ENCODE measurements at regions not wholly inside any gene's neighbourhood (a gene's known extent, or its start where the extent isn't known, plus 50 kb on each side); places are given as distances from the start of the nearest gene placed in this dataset.
A peak's percentile ranks its signal among the peaks of the same experiment; 100 is the strongest.
"Not testable (repeated sequence)": the region's sequence is repeated elsewhere in the genome, so short reads cannot be mapped to it uniquely, and the experiment has no call there.

DNA sequence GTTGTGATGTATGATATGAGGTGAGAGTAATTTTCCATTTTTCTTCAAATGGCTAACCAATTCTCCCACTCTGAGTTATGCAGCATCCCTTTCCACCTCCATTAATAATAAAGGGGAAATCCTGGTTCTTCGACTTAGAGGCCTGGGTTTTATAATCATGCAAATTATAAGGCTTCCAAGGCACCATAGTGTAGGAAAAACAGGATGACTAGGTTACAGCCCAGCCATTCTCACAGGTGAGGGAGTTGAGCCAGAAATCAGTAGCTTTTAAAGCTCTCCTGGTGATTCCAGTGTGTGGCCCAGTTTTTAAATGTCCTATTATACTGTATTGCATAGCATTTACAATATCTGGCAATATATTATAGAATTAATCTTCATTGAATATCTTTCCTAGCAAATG lies 203.1 kb downstream of the ARHGEF9 start:
- no peak for DNase-seq (ENCODE audit: low spot score)

DNA sequence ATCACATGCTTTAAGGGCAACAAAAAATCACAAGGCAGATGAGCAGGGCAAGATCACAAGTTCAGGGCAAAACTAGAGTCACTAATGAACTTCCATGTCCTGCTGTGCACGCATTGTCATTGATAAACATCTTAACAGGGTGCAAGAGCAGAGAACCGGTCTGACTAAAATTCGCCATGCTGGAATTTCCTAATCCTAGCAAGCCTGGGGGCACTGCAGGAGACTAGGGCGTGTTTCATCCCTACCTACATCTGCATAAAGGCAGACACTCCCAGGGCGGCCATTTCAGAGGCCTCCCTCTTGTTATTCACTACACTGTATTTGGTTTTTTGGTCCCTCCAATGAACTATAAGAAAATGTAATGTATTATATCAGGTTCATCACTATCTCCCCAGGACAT lies 203.6 kb downstream of the ARHGEF9 start:
- DNase-seq (ENCODE audit: low spot score), result no peak

- no peak for DNase-seq (ENCODE audit: low spot score)
Observed at GRCh38 chrX:63576533-63576932, 208.5 kb downstream of the ARHGEF9 start.

- not testable (repeated sequence) for DNase-seq (ENCODE audit: low spot score)
Observed at GRCh38 chrX:63575700-63576099, 209.3 kb downstream of the ARHGEF9 start.

- DNase-seq (ENCODE audit: low spot score), result no peak
Observed at GRCh38 chrX:63566856-63567255, 215.7 kb upstream of the SPIN4 start.

DNA sequence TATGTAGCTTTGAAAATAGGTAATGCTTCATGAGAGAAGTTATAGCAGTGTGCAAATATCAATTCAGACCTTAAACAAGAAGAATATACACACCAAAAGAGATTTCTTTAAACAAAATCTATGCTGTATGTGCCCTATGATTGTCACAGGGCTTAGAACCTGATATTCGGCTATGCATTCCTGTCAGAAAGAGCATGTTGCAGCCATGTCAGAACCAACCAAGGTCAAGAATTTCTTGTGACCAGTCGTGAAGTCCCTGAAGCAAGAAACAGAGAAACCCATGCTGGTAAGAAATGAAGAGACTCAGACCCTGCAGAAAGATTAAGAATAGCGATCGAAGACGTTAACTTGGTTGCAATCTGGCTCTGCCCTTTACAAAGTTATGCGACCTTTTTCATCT lies 210.3 kb upstream of the SPIN4 start:
- peak; percentile 29 for DNase-seq (ENCODE audit: low spot score)

GRCh38 chrX:63560601-63561218 lies 209.6 kb upstream of the SPIN4 start:
- peak; percentile 89 for DNase-seq (ENCODE audit: low spot score)

GRCh38 chrX:63551856-63552255 lies 200.7 kb upstream of the SPIN4 start:
- DNase-seq (ENCODE audit: low spot score), result no peak

- DNase-seq (ENCODE audit: low spot score), result no peak
Observed at GRCh38 chrX:63530654-63531053, 179.5 kb upstream of the SPIN4 start.

DNA sequence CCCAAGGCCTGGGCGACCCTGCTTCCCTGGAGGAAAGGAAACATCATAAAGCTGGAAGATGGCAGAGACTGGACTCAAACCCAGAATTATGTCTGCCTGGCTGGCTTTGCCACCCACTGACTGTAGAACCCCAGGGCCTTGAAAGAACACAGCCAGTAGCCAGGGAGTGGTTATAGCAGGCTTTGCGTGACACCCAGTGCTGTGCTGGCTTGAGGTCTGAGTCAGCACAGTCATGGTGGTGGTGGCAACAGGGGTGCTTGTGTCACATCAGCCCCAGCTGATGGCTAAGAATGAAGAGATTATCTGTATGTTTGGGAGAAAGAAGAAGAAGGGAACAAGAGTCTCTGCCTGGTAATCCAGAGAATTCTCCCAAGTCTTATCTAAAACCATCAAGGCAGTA lies 178.8 kb upstream of the SPIN4 start:
- DNase-seq (ENCODE audit: low spot score), result no peak

DNA sequence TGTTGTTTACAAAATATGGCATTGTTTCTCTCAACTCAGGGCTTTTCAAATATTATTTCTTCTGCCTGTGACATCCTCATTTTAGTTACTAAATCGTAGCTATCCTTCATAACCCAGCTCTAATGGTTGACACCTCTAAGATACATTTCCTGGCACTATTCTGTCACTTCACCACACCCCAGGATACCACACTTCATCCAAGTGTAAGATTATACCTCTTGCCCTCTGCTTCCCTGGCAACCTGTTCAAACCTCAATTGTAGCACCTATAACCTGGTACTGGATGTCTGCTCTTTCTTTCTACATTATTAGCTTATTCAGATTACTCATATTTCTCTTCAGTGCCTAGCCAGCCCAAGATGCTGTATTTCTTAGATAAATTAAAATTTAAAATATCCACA lies 175.7 kb upstream of the SPIN4 start:
- DNase-seq (ENCODE audit: low spot score), result no peak

DNA sequence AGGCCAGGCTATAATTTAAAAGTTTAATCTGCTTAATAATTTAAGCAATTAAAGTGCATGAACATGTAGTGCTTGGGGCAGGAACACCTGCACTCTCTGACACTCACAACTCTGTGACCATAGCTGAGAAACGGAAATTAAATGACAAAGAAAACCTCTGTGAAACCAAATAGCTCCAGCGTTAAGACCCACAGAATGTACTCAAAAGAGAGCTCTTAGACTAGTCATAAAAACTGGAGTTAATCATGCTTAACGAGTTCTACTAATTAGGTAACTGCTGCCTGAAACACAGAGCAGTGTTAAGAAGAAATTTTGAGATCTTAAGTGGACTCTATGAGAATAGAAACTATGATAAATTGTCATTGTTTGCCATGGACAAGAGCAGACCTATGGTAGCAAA lies 174.4 kb upstream of the SPIN4 start:
- no peak for DNase-seq (ENCODE audit: low spot score)

DNA sequence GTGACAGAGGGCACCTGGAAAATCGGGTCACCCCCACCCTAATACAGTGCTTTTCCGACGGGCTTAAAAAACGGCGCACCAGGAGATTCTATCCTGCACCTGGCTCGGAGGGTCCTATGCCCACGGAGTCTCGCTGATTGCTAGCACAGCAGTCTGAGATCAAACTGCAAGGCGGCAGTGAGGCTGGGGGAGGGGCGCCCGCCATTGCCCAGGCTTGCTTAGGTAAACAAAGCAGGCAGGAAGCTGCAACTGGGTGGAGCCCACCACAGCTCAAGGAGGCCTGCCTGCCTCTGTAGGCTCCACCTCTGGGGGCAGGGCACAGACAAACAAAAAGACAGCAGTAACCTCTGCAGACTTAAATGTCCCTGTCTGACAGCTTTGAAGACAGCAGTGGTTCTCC lies 168.2 kb upstream of the SPIN4 start:
- not testable (repeated sequence) for DNase-seq (ENCODE audit: low spot score)

DNA sequence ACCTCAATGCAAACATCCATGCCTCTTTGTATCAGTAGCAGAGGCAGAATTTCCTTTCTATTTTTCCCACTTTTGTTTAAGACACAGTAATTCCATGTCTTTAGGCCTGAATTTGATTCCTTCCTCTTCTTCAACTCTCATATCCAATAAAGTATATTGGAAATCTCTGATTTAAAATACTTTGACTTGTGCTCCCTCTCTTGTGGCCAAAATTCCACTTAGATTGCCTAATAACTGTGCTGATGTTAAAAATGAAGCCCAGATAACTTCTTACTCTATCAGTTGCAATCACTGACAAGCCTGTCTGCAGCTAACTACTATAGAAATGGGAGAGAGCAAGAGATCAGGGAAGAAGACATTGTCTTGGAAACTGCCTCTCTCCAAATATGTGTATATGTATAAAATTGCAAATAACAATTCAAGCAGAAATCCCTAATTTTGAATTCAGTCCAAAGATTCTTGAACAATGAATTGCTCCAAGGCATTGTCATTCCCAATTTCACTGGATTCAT lies 163.5 kb upstream of the SPIN4 start:
- DNase-seq (ENCODE audit: low spot score), result no peak

DNA sequence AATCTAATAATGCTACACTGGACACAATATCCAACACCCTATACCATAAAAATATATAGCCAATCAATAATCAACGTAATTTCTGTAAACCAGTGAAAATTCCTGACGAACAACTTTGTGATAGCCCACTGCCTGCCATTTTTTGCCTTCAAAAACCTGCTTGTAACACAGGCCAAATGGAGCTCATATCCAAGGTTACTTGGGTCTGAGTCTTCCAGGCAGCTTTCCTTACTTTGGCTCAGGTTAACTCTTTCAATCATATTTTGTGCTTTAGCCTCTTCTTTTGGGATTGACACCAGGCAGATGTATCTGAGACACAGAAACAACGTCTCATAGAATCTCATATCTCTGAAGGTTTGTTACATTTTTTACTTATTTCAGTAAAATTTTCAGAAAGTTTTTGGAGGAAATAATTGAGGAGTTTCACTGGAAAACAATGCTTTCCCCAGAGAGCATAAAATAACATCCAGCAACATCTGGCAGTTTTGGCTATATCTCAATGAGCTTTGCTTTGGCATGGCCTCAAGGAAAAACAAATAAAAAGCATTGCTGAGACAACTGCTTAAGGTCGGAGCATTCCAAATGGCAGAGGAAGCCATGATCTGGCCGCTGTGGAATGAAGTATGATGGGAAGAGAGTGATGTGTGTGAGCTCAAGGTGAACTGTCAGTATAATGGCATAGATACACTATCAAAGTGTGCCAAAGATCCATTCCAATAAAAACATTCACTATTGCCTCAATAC lies 162.9 kb upstream of the SPIN4 start:
- no peak for DNase-seq (ENCODE audit: low spot score)

DNA sequence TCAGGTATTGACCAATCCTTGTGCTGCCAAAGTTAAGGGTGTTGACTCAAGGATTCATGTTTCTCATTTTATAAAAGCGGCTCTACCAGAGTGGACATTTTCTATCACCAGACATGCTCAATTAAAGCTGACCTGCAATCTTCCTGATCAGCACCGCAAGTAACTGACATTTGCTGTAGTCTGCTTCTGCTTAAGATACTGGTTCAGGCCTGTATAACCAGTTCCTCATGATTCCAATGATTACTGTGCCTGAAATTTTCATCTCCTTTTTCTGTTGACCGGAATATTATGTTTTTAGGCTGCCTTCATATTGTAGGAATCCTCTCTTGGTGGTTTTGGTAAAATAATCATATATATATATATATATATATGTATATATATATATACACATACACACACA lies 160.2 kb upstream of the SPIN4 start:
- no peak for DNase-seq (ENCODE audit: low spot score)

- no peak for DNase-seq (ENCODE audit: low spot score)
Observed at GRCh38 chrX:63508668-63509067, 157.5 kb upstream of the SPIN4 start.

DNA sequence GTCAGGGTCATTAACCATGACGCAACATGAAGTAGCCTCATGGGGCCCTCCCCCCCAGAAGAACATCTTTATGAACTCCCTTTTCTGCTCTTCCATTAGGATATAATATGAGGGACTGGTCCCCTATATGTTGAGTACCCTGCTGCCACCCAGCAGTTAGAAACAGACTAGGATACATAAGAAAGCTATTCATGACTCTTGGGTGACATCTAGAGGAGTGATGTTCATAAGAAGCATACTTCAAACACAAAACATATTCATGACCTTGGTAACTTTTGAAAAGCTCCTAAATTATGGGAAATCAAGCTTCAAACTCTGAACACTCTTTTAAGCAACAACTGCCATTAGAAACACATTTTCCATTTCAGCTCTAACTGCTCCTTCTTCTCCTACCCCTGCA lies 155.2 kb upstream of the SPIN4 start:
- DNase-seq (ENCODE audit: low spot score), result peak; percentile 46

DNA sequence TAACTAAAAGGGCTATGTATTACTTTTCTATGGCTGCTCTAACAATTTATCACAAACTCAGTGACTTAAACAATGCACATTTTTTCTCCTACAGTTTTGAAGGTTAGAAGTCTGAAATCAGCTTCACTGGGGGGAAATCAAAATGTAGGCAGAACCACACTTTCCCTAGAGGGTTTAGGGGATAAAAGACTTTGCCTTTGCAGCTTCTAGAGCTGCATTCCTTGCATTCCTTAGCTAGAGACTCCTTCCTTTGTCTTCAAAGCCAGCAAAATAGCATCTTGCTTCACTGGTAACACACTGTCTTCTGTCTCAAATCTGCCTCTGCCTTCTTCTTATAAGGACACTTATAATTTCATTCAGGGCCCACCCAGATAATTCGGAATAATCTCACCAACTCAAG lies 152.4 kb upstream of the SPIN4 start:
- no peak for DNase-seq (ENCODE audit: low spot score)

- peak; percentile 70 for DNase-seq (ENCODE audit: low spot score)
Observed at GRCh38 chrX:63488546-63489373, 137.6 kb upstream of the SPIN4 start.

DNA sequence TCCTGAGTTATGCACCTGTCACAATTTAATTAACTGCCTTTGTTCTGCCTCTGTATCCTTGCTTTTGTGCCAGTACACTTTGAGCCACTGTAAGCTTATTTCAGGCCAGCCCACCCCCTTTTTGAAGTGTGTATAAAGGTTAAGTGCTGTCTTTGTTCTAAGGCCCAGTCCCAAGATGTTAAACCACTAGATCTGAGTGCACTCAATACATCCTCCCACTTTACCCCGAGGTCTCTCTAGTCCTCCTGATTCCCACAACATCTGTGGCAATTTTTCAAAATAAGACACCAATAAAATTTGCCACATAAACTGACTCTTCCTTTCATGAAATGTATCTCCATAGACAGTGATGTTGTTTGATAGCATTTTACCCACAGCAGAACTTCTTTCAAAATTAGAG lies 124.1 kb upstream of the SPIN4 start:
- DNase-seq (ENCODE audit: low spot score), result no peak

DNA sequence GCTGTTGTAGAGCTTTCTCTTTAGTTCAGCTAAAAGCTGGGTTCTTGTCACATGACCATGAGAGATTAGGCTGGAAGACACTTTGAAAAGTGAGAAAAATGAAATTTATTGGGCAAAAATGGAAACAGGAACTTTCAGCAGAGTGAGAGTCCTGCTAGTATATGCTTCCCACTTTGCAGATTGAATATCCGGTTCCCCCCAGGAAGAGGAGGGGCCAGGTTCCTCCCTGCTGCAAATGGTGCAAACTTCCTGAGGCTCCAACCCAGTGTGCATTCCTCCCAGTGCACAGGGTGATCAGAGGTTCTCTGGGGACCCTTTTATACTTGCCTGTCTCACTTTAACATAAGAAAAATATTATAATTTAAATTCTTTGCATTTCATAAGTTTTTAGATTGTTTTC lies 119.9 kb upstream of the SPIN4 start:
- no peak for DNase-seq (ENCODE audit: low spot score)

DNA sequence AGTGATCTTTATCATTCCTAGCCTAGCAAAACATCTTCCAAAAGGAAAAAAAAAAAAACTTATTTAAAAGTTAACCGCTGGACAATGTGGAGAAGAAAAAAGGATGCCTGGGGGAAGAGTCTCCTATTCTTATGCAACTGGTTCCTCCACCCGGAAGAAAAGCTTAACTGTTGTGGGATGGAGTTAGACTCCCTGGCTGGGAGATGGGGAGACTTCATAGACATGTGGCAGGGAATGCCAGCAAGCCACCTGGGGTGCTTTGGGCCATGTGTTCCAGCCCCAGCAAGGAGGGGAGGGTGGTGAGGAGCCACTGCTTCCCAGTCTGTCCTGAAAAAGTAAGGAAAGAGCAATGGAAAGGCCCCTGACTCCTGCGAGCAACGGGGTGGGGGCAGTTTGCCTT lies 119.4 kb upstream of the SPIN4 start:
- DNase-seq (ENCODE audit: low spot score), result no peak

Measured in cerebellar cortex (tissue), 1 donor.